ENCODE measurements at regions not wholly inside any gene's neighbourhood (a gene's known extent, or its start where the extent isn't known, plus 50 kb on each side); places are given as distances from the start of the nearest gene placed in this dataset.

GRCh38 chr6:165913676-165914570, 250.9 kb upstream of the PDE10A start:
- H3K4me3 ChIP-seq (replicated peaks in 1 of 3; ENCODE audit: insufficient read depth in 1 of 3, low read depth in 1 of 3, low read length in 3 of 3) = no peak overlapping the region
- no peak overlapping the region for H3K4me2 ChIP-seq (ENCODE audit: insufficient read depth, low read length)
- H3K9ac ChIP-seq (replicated peaks; ENCODE audit: extremely low read depth, insufficient read depth, low read length) = no peak overlapping the region
- no peak overlapping the region for H3K27ac ChIP-seq (ENCODE audit: insufficient read depth, low read depth, low read length)
- no peaks in the 10 kb centered on the region for H3K36me3 ChIP-seq (ENCODE audit: control insufficient read depth in 2 of 2, extremely low read depth in 1 of 2, insufficient read depth in 2 of 2, low read length in 2 of 2)
- dilution Hi-C loops (cut with MboI; ENCODE audit: extremely low pct_ligation_motif_present, low sequenced_read_pairs) = no loop called here
- no peaks in the 10 kb centered on the region for H3K4me1 ChIP-seq (ENCODE audit: control insufficient read depth, extremely low read depth, insufficient read depth, low read length)
- DNase-seq (ENCODE audit: low read depth, low spot score) (no peak), FAIRE-seq (no peak)
- no peaks in the 10 kb centered on the region for H3K9me1 ChIP-seq (replicated peaks; ENCODE audit: control insufficient read depth, extremely low read depth, insufficient read depth, low read length)
- no TSS peak for BruUV-seq (replicated peaks)
- H2AFZ ChIP-seq (ENCODE audit: low read depth, low read length) = no peak overlapping the region
- ChIA-PET POLR2A (no interaction called here), CTCF (no interaction called here)
- no peaks in the 10 kb centered on the region for H3K79me2 ChIP-seq (ENCODE audit: control insufficient read depth, insufficient read depth, low read length)
- no peak for TF ChIP-seq POLR2A (IDR thresholded peaks at IDR 0.05; ENCODE audit: low read depth, low read length)
- TF ChIP-seq JUN (IDR thresholded peaks at IDR 0.05; ENCODE audit: borderline replicate concordance, insufficient read depth, insufficient read length, low read depth) = no peak
- no peak for TF ChIP-seq MAX (IDR thresholded peaks at IDR 0.05; ENCODE audit: insufficient read depth, insufficient read length)
- TF ChIP-seq POLR2AphosphoS5 (IDR thresholded peaks at IDR 0.05; ENCODE audit: insufficient read depth, low read depth, low read length) = no peak
- TF ChIP-seq EZH2 (IDR thresholded peaks at IDR 0.05; ENCODE audit: borderline replicate concordance, low read depth, low read length, severe bottlenecking) = no peak
- no peak for TF ChIP-seq MYC (IDR thresholded peaks at IDR 0.05; ENCODE audit: low read depth, low read length)
- TF ChIP-seq FOS (IDR thresholded peaks at IDR 0.05; ENCODE audit: borderline replicate concordance, insufficient read depth, low read length) = no peak
- TF ChIP-seq GATA2 (IDR thresholded peaks at IDR 0.05; ENCODE audit: insufficient read depth, insufficient read length, low read depth, low read length) = no peak
- H3K27me3 ChIP-seq (ENCODE audit: control insufficient read depth in 2 of 2, insufficient read depth in 2 of 2, low read length in 2 of 2) = no peaks in the 10 kb centered on the region
- H4K20me1 ChIP-seq (replicated peaks; ENCODE audit: control insufficient read depth, extremely low read depth, insufficient read depth, low read length) = no peaks in the 10 kb centered on the region
- intact Hi-C loops (cut with micrococcal nuclease) = no loop called here
- no peaks in the 10 kb centered on the region for H3K9me3 ChIP-seq (replicated peaks; ENCODE audit: control insufficient read depth, insufficient read depth, low read length)

Data from endothelial cell of umbilical vein (primary cell).